ENCODE measurements at regions not wholly inside any gene's neighbourhood (a gene's known extent, or its start where the extent isn't known, plus 50 kb on each side); places are given as distances from the start of the nearest gene placed in this dataset.
"Not testable (repeated sequence)": the region's sequence is repeated elsewhere in the genome, so short reads cannot be mapped to it uniquely, and the experiment has no call there.

DNA sequence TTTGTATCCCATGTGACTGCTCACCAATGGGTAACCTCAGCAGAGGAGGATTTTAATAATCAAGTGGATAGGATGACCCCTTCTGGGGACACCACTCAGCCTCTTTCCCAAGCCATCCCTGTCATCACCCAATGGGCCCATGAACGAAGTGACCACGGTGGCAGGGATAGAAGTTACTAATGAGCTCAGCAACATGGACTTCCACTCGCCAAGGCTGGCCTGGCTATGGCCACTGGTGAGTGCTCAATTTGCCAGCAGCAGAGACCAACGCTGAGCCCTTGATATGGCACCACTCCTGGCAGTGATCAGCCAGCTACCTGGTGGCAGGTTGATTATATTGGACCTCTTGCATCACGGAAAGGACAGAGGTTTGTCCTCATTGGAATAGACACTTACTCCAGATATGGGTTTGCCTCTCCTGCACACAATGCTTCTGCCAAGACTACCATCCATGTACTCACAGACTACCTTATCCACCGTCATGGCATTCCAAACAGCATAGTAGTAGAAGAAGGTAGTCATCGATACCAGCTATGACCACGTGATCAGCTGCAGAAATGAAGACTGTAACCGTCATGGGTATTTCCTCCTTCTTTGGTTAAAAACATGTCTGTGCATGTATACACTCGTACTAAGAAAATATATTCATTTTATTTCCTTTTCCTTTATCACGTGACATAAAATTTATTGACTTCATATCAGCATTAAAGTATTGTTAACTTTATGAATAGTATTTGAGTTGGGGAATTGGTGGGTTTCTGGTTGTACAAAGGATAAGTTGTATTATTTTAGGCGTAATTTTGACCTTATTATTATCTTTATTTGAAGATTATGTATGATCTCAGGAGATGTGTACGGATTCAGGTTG is 562.6 kb downstream of the PTPRU start:
- DNase-seq (ENCODE audit: low spot score) = no peak

GRCh38 chr1:29797125-29797524 is 560.8 kb downstream of the PTPRU start:
- DNase-seq (ENCODE audit: low spot score) = not testable (repeated sequence)

DNA sequence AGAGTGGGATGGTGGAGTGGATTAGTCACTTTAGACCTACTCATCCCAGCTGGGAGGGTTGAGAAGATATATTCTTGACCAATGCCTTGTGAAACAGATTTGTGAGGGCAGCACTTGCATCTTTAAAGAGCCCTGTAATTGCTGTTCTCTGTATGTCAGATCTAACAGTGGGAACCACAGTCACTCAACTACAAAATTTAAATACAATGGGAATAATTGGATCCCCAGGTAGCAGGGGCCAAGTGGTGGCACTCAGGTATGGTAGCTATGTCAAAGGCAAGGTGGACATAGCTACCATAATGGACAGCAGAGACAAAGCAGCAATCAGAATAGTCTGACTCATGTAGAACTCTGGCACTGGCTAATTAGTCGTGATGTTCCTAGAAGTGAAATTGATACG is 559.6 kb downstream of the PTPRU start:
- not testable (repeated sequence) for DNase-seq (ENCODE audit: low spot score)

DNA sequence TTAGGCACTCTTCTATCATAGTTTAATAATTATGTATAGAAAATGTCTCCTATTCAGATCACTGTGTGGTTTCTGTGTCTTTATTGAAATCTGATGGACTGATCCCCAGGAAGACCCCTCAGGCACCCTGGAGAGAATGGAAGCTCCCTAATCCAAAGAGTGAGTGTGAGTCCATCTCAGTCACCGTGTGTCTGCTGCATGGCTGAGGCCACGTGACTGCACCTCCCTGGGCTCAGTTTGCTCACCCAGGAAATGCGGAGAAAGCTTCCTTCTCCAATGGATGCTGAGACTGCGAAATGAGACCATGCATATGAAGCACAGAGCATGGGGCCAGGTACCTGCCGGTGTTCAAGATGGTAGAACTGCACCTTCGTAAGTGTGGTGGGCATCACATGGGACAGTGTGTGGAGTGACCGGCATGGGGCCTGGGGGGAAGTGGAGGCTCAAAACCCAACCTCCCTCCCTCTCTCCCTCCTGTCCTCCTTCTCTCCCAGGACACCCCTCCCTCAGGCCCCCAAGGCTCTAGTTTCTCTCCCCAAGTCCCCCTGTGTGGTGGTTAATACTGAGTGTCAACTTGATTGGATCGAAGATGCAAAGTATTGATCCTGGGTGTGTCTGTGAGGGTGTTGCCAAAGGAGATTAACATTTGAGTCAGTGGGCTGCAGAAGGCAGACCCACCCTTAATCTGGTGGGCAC is 557.5 kb downstream of the PTPRU start:
- DNase-seq (ENCODE audit: low spot score) = no peak

- peak; percentile 71 for DNase-seq (ENCODE audit: low spot score)
These were observed 556.8 kb downstream of the PTPRU start for GRCh38 chr1:29793101-29793546.

DNA sequence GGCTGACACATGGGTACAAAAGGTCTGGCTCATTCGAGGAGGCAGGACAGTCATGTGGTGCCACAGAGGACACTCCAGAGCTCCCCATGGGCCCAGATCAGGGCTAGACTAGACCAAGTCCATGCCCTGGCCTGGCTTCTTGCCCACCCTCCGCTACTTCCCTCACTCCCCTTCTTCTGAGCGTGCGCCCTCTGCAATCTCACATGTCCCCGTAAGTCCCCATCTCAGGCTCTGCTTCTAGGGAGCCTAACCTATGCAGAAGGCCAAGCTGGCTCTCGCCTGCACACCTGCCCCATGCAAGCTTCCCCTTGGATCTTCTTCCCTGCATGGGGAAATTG is 553.6 kb downstream of the PTPRU start:
- no peak for DNase-seq (ENCODE audit: low spot score)

DNA sequence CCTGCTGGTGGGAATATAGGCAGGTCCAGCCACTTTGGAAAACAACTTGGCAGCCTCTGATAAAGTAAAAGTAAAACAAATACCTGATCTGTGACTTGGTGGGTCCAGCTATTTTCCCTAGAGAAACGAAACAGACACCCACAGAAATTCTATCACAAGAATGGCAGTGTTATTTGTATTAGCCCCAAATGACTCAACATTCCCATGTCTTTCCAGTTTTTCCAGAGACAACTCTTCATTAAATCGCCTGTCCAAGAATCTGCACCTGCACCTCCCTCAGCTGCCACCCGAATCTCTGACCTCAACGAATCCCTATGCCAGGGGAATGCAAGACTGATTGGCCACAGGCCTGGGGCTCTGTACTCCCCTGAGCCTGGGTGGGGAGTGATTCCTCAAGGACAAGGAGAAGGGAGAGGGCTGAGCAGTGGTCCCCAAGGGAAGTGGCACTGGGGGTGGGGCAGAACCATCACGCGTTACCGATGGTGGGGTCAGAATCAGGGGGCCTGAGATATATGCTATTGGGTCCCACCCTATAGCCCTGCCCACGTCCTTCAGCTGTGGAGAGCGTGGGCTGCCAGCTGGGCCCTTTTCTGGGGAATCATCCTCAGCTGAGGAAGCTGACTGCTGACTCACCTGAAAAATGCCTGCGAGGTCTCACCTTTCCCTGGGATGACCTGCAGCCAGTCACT is 553.0 kb downstream of the PTPRU start:
- no peak for DNase-seq (ENCODE audit: low spot score)

DNA sequence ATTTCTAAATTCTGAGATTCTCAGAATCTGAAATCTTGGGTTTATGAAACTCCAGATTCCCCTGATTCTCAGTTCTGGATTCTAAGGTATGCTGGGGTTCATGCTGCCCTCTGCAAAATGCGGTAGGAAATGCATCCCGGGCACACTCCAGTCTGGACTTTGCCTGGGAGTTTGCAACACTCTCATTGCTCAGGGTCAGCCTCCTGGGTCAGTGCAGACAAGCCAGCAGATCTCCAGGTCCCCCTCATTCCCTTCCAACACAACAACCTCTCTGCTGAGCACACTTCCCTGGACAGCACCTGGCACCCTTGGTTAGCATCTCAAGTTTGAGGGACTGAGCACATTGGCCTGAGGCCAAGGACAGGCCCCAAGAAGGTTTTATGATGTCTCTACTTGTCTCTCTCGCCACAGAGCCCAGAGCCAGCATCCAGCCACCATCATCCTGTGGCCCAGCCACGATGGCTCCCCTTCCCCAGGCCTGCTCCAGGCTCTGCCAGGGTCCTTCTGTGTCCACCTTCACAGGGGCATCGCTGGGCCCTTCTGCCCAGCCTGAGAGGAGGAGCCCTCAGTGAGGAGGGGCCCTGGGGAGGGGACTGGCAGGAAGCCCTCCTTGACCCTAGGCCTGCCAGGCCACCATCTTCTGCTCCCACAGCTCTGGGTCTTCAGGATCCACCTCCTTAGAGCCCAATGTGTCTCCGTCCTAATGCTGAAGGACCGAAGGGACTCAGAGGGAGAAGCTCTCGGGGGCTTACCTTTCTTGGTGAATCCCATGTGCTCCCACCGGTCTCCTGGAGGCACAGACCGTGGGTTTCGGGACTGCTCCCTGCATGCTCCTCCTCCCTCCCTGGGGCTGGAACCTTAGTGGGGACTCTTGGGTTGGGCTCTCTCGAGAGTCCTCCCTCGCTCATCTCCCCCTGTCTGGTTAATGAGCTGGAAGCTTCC is 550.7 kb downstream of the PTPRU start:
- no peak for DNase-seq (ENCODE audit: low spot score)

GRCh38 chr1:29786195-29786594 is 549.9 kb downstream of the PTPRU start:
- no peak for DNase-seq (ENCODE audit: low spot score)

- DNase-seq (ENCODE audit: low spot score) = no peak
These were observed 549.2 kb downstream of the PTPRU start for GRCh38 chr1:29785554-29785953.

- DNase-seq (ENCODE audit: low spot score) = no peak
These were observed 548.8 kb downstream of the PTPRU start for GRCh38 chr1:29785137-29785527.

- DNase-seq (ENCODE audit: low spot score) = no peak
These were observed 548.2 kb downstream of the PTPRU start for GRCh38 chr1:29784276-29785136.

DNA sequence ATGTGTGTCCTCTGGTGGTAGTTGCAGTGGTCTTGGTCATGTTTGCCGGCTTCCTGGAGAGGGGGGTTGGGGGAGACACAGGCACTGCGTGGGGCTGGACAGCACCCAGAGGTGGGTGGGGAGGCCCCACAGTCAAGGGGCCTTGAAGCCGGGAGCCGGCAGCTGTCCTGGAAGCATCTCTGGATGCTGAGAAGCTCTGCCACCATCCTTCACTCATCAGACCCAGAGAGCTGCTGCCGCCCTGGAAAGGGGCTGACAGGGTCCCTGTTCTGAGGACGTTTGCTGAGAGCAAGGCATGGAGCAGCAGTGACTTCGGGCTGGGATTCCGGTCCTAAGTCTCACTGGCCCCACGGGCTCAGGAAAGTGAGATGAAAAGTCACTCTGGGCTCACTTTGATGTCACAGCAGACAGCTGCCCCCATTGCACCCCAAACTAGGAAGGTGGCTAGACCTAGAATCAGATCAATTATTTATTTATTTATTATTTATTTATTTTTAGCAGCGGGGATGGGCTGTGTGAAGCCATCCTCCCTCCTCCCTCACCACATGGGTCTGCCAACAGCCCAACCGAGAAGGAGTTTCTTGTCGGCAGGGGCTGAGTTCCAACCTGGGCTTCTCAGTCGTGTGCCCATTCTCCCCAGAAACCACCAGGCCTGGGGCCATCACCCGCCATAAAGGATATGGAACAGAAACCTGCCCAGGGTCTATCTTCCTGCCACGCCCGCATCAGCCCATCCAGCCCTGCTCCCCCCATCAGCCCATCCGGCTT is 547.4 kb downstream of the PTPRU start:
- no peak for DNase-seq (ENCODE audit: low spot score)

- DNase-seq (ENCODE audit: low spot score) = no peak
These were observed 546.7 kb downstream of the PTPRU start for GRCh38 chr1:29782846-29783507.

DNA sequence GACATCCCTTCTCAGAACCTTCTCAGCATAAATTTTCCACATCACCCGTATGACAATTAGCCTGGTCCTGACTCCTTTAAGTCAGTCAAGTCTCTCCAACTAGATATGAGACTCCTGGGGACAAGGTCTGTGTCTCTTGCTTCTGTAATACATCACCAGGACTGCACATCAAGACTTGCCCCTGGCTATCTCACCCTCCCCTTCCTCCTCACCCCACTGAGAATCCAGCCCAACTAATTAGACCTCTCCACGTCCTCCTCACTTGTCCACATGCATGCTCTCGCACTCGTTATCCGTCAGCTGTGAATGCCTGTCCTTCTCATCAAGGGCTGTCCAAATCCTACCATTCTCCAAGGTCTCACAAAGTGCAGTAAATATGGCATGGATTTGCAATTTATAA is 542.8 kb downstream of the PTPRU start:
- DNase-seq (ENCODE audit: low spot score) = no peak

DNA sequence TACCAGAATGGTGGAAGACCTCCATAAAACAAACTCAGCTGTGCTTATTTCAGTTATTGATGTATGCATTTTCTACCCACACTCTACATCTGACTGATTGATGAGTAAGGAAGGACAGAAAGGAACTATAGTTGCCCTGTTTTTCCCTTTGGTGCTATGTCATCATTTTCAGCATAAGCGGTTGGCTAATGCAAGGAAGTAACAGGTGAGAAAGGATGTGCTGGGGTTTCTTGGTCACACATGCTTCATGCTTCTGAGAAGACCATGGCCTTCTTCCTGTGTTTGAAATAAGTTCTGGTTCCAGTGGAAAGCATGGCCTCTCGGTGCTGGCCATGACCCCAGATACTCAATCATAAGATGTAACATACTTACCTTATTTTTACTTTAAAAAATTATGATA is 541.2 kb downstream of the PTPRU start:
- DNase-seq (ENCODE audit: low spot score) = no peak

- DNase-seq (ENCODE audit: low spot score) = no peak
These were observed 538.0 kb downstream of the PTPRU start for GRCh38 chr1:29774355-29774754.

GRCh38 chr1:29772584-29773100 is 536.3 kb downstream of the PTPRU start:
- no peak for DNase-seq (ENCODE audit: low spot score)

DNA sequence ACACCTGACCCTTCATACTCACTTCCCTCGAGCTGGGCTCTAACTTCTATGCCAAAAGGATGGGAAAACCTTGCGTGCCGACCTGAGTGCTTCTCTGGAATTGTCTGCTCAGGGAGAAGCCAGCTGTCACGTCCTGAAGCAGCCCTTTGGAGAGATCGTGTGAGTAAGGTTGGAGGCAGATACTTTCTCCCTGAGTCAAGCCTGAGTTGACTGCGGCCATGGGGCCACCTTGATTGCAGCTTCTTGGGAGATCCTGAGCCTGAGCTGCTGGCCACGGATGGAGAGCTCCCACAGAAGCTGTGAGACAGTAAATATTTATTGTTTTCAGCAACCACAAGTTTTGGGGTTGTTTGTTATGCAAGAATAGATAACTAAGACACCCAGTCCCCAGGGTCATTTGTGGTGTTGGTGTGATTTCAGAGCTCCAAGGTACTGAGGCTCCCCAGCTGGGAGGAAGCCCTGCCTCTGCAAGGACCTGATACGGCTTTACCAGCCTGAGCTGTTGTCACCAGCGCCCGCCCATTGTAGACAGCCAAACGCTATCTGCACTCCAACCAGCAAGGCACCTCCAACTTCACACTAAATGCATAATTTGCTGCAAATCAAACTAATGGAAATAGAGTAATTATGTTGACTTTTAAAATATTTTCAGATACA is 531.6 kb downstream of the PTPRU start:
- no peak for DNase-seq (ENCODE audit: low spot score)
